C4-2B (cell line): ENCODE measurements at regions not wholly inside any gene's neighbourhood (a gene's known extent, or its start where the extent isn't known, plus 50 kb on each side); places are given as distances from the start of the nearest gene placed in this dataset.

Experiments used
- CTCF ChIP-seq: fragments of 450-650 bp; conservative IDR thresholded peaks from 2 replicates; pipeline ENCODE4 v1.5.1; 2017; ENCODE audit warnings: mild to moderate bottlenecking
- ZFX ChIP-seq: fragments of 450-650 bp; IDR thresholded peaks from 2 replicates; pipeline ENCODE4 v1.6.1; 2017

DNA sequence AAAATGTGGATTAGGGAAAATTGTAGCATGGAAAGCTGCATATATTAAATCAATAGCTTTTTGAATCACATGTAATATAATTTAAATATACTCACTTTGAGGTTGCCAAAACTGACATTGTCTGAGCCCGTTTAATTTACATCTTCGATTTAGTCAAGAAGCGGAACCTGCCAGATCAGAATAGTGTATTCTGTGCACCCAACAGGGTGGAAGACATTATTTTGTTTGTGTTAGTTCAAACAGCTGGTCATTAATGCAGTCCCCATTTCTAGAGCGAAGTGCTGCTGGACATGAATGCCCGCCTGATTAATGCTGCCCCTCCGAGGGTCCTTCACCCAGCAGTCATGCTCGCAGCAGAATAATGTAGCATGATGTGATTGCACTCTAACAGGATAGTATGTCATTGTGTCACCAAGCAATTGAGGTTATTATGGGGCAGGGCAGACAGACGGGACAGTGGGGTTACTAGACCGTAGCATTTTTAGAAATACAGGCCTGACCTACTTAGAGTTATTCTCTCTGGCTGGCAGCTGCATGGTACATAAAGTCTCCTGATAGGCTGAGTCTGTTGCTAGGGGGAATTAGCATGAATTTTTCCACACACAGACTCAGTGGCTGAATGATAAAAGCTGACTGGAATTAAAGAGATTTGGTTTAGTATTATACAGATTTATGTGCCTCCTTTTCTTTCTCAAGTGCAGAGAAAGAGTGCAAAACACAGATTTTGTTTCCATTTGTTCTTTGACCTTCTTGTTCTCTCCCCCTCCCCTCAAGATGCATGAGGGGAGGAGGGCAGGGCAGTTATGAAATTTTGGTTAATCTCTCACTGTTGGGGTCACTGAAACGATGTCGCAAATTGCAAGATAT, 147.1 kb downstream of the PRL start:
- TF ChIP-seq CTCF, result no peak
- no peak for TF ChIP-seq ZFX
